Putamen (tissue), 1 donor: ENCODE measurements at regions not wholly inside any gene's neighbourhood (a gene's known extent, or its start where the extent isn't known, plus 50 kb on each side); places are given as distances from the start of the nearest gene placed in this dataset.
A peak's percentile ranks its signal among the peaks of the same experiment; 100 is the strongest.

Source experiments
- DNase-seq: peaks from one replicate; pipeline ENCODE4 v3.0.0-alpha.2; 2016; ENCODE audit warnings: low spot score

DNA sequence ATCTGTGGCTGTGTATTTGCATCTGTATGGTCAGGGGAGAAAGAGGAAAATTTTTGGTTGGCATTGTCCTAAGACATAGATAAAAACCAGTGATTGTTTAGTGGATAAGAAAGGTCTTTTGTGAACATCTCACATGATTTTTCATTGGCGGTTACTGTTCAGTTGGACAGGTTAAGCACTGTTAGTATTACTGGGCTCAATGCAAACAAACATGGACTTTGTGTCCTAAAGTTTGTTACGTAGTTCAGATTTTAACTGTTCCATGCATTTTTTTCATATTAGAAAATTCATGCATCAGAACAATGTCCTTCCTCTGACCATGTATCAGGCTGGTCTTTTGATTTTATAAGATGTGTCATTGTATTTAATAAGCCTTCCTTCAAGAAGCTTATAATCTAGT lies 368.0 kb downstream of the MEIS1 start:
- DNase-seq = no peak

GRCh38 chr2:66803726-66804125 lies 368.8 kb downstream of the MEIS1 start:
- no peak for DNase-seq

- peak; percentile 1 for DNase-seq
Measured at GRCh38 chr2:66805016-66805865, 370.3 kb downstream of the MEIS1 start.

- no peak for DNase-seq
Measured at GRCh38 chr2:66805968-66806367, 371.0 kb downstream of the MEIS1 start.

DNA sequence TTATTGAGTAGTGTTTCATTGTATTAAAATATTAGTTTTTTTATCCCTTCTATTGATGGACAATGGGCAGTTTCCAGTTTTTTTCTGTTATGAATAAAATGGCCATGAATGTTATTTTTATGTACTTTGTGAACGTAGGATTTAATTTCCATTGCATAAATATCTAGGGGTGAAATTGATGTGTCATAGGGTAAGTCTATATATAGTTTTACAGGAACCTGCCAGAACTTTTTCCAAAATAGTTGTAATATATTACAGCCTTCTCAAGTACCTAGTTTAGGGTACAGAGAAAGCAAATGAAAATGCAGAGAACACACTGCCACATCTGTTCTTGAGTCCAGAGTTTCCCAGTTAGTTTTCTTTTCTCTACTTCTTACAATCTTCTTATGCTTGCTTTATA lies 378.6 kb downstream of the MEIS1 start:
- DNase-seq = no peak

DNA sequence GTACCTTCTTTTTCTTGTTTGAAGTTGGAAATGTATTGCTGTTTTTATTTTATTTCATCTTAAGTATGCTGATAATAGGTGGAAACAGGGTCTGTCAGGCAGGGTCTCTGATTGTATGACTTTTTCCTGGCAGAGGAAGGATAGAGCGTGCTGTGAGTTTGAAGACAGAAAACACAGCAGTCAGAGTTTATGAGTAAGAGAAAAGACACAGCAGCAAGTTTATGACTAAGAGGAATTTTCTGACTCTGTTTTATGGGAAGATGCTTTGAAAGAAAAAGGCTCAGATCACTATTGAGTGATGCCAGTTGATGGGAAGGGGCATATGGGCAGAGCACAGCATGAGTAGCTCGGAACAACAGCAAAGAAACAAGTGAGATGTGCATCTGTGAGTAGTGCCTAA lies 379.1 kb downstream of the MEIS1 start:
- DNase-seq = no peak

- DNase-seq = no peak
Measured at GRCh38 chr2:66814916-66815315, 380.0 kb downstream of the MEIS1 start.

- DNase-seq = no peak
Measured at GRCh38 chr2:66815886-66816285, 381.0 kb downstream of the MEIS1 start.

- DNase-seq = no peak
Measured at GRCh38 chr2:66821168-66821567, 386.2 kb downstream of the MEIS1 start.

GRCh38 chr2:66822186-66822585 lies 387.3 kb downstream of the MEIS1 start:
- DNase-seq = no peak

- DNase-seq = no peak
Measured at GRCh38 chr2:66824926-66825325, 390.0 kb downstream of the MEIS1 start.

- DNase-seq = no peak
Measured at GRCh38 chr2:66827851-66828250, 392.9 kb downstream of the MEIS1 start.

DNA sequence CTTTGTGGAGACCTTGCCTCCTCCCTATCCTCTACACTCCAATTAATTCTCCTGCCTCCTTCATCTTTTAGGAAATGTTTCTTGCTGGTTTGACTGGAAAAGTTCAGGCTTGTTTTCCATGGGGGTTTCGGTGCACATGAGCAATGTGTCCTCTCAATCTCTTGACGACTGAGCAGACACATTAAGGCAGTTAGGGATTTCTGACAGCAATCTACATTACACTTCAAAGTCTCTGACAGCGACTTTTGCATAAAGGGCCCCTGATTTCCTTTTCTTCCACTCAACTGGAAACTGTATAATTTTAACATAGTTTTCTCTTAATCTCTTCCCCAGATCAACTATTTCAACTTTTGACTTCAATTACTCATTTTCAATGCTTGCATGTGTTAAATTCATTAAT lies 394.0 kb downstream of the MEIS1 start:
- no peak for DNase-seq

DNA sequence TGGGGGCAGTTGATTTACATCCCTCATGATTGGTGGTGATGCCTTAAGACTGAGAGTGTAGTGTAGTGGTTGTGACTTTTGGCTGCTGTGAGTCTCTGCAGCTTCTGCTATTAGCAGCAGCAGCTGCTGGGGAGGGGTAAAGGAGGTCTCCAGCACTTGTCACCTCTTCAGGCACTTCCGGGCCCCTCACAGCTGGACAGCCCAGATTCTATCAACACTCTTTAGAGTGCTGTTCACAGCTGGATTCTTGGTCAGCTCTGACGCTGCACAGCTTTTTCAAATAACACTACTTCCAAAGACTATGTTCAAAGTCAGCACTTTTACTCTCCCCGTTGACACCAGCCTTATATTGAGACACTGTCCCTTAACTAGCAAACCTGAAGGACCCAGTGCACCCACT lies 396.0 kb downstream of the MEIS1 start:
- no peak for DNase-seq

DNA sequence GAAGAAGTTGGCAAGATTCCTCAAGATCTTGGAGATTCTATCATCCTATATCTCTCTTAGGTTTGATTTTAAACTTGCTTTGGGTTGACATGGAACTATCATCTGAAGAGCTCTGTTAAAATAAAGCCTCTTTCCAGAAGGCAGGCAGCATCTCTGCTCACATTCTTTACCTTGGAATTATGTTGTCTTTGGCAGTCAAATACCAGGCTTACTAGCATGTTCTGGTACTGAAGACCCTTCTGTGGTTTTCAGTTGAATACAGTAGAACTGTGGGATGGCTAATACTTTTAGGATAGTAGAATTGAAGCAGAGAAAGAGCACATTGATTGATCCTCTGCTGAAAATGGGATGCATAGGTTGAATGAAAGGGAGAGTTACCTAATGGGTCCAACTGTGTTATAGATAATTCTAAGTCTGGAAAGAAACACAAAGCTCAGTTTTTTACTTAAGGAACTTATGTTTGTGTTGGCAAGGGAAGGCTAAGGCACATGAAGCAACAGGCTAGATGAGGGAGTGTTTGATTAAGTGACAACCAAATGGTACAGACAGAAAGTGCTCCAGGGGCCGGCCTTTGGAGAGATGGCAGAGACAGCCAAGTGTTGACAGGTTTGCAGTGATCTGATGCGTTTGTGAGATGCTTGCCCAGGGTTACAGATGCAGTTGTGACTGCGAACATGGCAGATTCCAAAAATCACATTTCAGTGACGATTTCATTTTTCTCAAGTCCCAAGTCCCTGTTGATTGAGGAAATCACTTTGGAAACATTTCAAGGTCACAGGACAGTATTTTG lies 397.9 kb downstream of the MEIS1 start:
- DNase-seq = no peak

- no peak for DNase-seq
Measured at GRCh38 chr2:66834859-66835258, 399.9 kb downstream of the MEIS1 start.

DNA sequence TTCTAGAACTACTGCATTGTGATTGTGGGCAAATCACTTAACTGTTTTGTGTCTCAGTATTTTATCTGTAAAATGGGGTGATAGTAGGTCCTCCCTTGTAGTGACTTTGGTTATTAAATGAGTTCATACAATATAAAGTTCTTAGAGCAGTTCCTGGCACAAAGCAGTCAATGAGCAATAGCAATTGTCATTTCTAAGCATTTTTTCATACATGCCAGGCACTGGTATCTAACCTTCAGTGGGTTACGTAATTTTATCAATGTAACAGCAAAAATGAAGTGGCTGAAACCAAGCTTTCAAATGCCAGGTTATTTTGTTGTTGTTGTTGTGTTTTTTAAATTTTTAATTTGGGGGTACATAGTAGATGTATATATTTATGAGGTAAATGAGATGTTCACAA lies 401.9 kb downstream of the MEIS1 start:
- DNase-seq = no peak

GRCh38 chr2:66839551-66840320 lies 404.8 kb downstream of the MEIS1 start:
- no peak for DNase-seq

GRCh38 chr2:66840321-66841002 lies 405.5 kb downstream of the MEIS1 start:
- no peak for DNase-seq

DNA sequence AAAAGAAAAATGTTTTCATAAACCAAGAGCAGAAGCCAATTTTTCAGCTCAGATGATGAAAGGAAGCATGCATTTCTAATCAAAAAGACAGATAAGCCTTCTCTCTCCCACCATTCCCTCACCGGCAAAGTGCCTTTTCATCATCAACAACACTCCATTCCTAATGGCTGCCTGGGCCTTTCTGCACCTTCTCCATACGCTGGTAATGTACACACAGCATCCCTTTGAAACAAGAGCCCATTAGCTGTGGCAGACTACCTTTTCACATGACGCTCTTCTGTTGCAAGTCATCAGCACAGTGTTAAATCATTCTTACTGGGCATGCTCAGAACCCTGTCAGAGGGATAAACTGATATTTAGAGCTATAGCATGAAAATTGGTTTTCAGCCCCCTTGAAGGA lies 408.9 kb downstream of the MEIS1 start:
- no peak for DNase-seq

DNA sequence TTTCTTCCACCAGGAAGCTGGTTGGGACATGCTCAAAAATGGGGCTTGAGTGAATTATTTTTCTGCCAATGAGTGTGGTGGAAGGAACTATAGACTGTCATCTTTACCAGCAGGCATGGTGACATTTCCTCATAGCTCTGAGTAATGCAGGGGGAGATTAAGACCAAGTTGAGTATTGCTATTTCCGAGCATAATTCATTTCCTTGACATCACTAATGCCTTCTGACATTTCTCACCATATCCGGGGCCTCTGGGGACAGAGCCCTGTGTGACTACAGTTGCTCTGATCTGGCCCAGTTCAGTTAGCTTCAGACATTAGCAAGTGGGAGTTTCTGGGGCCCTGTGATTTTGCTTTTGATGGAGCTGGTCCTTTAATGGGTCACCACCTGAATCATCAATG lies 410.4 kb downstream of the MEIS1 start:
- DNase-seq = no peak

- DNase-seq = no peak
Measured at GRCh38 chr2:66846887-66847286, 412.0 kb downstream of the MEIS1 start.
